ENCODE measurements at regions not wholly inside any gene's neighbourhood (a gene's known extent, or its start where the extent isn't known, plus 50 kb on each side); places are given as distances from the start of the nearest gene placed in this dataset.

DNA sequence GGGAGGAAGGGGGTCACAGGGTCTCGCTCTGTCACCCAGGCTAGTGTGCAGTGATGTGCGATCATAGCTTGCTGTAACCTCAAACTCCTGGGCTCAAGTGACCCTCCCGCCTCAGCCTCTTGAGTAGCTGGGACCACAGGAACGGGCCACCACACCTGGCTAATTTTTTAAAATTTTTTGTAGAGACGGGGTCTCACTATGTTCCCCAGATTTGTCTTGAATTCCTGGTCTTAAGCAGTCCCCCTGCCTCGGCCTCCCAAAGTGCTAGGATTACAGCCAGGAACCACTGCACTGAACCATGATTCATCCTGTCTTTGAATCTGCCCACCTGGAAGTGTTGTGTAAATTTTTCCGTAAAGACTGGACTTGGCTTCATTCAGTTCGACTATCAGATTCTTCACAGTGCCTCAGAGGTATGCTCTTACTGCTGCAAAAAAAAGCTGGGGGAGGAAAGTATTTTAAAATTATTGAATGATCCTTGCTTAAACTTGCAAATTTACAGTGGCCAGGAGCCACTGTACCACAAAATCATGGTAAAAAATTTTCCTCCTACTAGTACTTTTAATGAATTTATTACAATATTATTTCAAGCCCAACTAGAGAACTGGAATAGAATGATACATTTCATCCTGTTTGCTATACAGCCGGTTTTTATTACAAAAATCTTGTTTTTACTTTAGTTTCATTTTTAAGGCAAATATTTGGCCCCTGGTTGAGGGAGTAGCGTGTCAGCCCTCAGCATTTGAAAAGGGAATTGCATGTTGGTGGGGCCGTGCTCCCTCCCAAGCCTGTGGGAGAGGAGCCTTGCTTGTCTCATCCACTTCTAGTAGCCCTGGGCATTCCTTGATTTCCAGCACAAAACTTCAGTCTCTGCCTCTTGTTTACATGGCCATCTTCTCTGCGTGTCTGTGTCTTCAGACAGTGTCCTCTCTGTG is 202.5 kb upstream of the SGK1 start:
- Histone ChIP-seq H3K4me2 (no peak overlapping the region), H3K27me3 (ENCODE audit: insufficient read depth, low read depth) (no peaks in the 10 kb centered on the region), H3K27ac (no peak overlapping the region), H4K20me1 (ENCODE audit: insufficient read depth) (no peaks in the 10 kb centered on the region), H3K36me3 (ENCODE audit: insufficient read depth) (no peaks in the 10 kb centered on the region), H3K9ac (no peak overlapping the region), H3K79me2 (ENCODE audit: insufficient read depth, low read depth) (no peaks in the 10 kb centered on the region), H3K4me1 (ENCODE audit: low read depth, poor library complexity, severe bottlenecking) (no peaks in the 10 kb centered on the region), H2AFZ (ENCODE audit: low read depth) (no peak overlapping the region), H3K4me3 (IDR thresholded peaks at IDR 0.05; ENCODE audit: insufficient read depth, low read depth, low read length) (no peak overlapping the region)
- TF ChIP-seq, protein P1, sequence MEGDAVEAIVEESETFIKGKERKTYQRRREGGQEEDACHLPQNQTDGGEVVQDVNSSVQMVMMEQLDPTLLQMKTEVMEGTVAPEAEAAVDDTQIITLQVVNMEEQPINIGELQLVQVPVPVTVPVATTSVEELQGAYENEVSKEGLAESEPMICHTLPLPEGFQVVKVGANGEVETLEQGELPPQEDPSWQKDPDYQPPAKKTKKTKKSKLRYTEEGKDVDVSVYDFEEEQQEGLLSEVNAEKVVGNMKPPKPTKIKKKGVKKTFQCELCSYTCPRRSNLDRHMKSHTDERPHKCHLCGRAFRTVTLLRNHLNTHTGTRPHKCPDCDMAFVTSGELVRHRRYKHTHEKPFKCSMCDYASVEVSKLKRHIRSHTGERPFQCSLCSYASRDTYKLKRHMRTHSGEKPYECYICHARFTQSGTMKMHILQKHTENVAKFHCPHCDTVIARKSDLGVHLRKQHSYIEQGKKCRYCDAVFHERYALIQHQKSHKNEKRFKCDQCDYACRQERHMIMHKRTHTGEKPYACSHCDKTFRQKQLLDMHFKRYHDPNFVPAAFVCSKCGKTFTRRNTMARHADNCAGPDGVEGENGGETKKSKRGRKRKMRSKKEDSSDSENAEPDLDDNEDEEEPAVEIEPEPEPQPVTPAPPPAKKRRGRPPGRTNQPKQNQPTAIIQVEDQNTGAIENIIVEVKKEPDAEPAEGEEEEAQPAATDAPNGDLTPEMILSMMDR (conservative IDR thresholded peaks at IDR 0.05; ENCODE audit: low read depth, low read length): no peak

DNA sequence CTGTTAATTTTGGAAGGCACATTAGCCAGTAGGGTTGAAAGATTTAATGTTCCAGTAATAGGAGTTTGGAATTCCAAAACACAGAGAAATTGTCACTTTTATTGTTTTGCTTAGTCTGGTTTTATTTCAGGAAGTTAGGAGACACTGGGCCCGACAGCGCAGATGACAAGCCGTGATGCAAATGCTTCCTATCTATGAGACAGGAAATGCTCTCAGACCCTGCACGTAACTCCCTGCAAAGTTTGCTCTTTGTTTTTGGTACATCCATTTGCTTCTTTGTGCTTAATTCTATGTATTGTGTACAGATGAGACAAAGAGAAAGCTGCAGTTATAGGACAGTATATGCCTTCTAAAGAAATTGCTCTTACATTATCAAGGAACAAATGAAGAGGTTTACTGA is 201.6 kb upstream of the SGK1 start:
- TF ChIP-seq, protein P1 (conservative IDR thresholded peaks at IDR 0.05; ENCODE audit: low read depth, low read length): no peak
- Histone ChIP-seq H3K4me2 (no peak overlapping the region), H2AFZ (ENCODE audit: low read depth) (no peak overlapping the region), H4K20me1 (ENCODE audit: insufficient read depth) (no peaks in the 10 kb centered on the region), H3K4me3 (IDR thresholded peaks at IDR 0.05; ENCODE audit: insufficient read depth, low read depth, low read length) (no peak overlapping the region), H3K27ac (no peak overlapping the region), H3K36me3 (ENCODE audit: insufficient read depth) (no peaks in the 10 kb centered on the region), H3K27me3 (ENCODE audit: insufficient read depth, low read depth) (no peaks in the 10 kb centered on the region), H3K9ac (no peak overlapping the region), H3K4me1 (ENCODE audit: low read depth, poor library complexity, severe bottlenecking) (no peaks in the 10 kb centered on the region), H3K79me2 (ENCODE audit: insufficient read depth, low read depth) (no peaks in the 10 kb centered on the region)

DNA sequence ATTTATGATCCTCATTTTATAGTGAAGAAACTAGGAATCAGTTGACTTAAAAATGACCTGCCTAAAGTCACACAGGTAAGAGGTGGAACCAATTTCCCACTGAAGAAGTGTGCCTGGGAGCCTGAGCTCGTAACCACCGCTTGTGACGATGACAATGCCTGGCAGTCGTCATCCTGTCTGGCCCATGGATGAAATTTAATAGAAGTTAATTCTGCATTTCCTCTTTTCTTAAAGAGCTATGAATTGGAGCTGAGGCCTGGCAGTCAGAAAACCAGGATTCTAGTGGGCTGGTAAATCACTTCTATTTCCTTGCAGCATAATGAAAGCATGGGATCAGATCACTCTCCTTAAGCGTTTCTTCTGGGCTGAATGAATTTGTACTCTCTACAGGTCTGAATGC is 200.0 kb upstream of the SGK1 start:
- Histone ChIP-seq H3K4me3 (IDR thresholded peaks at IDR 0.05; ENCODE audit: insufficient read depth, low read depth, low read length) (no peak overlapping the region), H3K27ac (no peak overlapping the region)

DNA sequence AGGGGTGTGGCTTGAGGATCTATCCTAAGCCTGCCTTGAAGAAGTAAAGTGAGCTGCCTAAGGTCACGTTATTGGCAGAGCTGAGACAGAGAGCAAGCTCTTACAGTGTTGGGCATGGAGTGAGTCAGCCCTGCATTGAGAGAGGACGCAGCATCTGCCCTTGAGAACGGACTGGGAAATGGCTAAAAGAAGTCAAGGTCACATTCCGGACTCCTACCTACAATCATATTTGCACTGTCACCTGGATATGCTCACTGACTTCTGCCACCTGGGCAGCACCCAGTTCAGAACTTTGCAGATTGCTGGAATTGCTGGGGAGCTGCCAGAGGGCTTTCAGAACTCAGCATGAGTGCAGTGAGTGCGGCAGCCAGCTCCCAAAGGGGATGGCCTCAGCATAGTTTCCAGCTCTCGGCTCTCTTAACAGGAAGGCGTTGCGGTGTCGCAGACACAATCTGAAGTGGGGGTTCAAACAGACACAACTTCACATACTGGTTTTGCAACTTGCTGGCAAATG is 199.3 kb upstream of the SGK1 start:
- H4K20me1 ChIP-seq (ENCODE audit: insufficient read depth): no peaks in the 10 kb centered on the region
- H3K9ac ChIP-seq: no peak overlapping the region
- H3K4me2 ChIP-seq: no peak overlapping the region
- H3K27ac ChIP-seq: no peak overlapping the region
- no peaks in the 10 kb centered on the region for H3K79me2 ChIP-seq (ENCODE audit: insufficient read depth, low read depth)
- H3K36me3 ChIP-seq (ENCODE audit: insufficient read depth): no peaks in the 10 kb centered on the region
- H3K4me1 ChIP-seq (ENCODE audit: low read depth, poor library complexity, severe bottlenecking): no peaks in the 10 kb centered on the region
- no peak overlapping the region for H3K4me3 ChIP-seq (IDR thresholded peaks at IDR 0.05; ENCODE audit: insufficient read depth, low read depth, low read length)
- no peaks in the 10 kb centered on the region for H3K27me3 ChIP-seq (ENCODE audit: insufficient read depth, low read depth)
- no peak overlapping the region for H2AFZ ChIP-seq (ENCODE audit: low read depth)
- TF ChIP-seq, protein P1 (conservative IDR thresholded peaks at IDR 0.05; ENCODE audit: low read depth, low read length): no peak

More for the DNA sequence above, 200.0 kb upstream of the SGK1 start:
- Histone ChIP-seq H3K27me3 (ENCODE audit: insufficient read depth, low read depth) (no peaks in the 10 kb centered on the region), H2AFZ (ENCODE audit: low read depth) (no peak overlapping the region), H3K36me3 (ENCODE audit: insufficient read depth) (no peaks in the 10 kb centered on the region), H4K20me1 (ENCODE audit: insufficient read depth) (no peaks in the 10 kb centered on the region), H3K4me1 (ENCODE audit: low read depth, poor library complexity, severe bottlenecking) (no peaks in the 10 kb centered on the region), H3K9ac (no peak overlapping the region), H3K4me2 (no peak overlapping the region), H3K79me2 (ENCODE audit: insufficient read depth, low read depth) (no peaks in the 10 kb centered on the region)
- TF ChIP-seq, protein P1 (conservative IDR thresholded peaks at IDR 0.05; ENCODE audit: low read depth, low read length): no peak

Measured in KMS-11 (cell line).